ENCODE measurements at regions not wholly inside any gene's neighbourhood (a gene's known extent, or its start where the extent isn't known, plus 50 kb on each side); places are given as distances from the start of the nearest gene placed in this dataset.
"Not testable (repeated sequence)": the region's sequence is repeated elsewhere in the genome, so short reads cannot be mapped to it uniquely, and the experiment has no call there.

GRCh38 chr1:29758781-29759499 is 522.6 kb downstream of the PTPRU start:
- H3K4me3 ChIP-seq (ENCODE audit: low read depth, low read length), result no peak overlapping the region
- peaks cover under 1% of the 10 kb centered on the region for H3K27me3 ChIP-seq (ENCODE audit: control insufficient read depth, insufficient read depth, low read length)
- DNase-seq (ENCODE audit: low read depth), result no peak
- no peak for TF ChIP-seq CTCF (IDR thresholded peaks at IDR 0.05; ENCODE audit: insufficient read depth, low read length, poor library complexity, severe bottlenecking)
- H3K36me3 ChIP-seq (ENCODE audit: control insufficient read depth, insufficient read depth, low read length), result no peaks in the 10 kb centered on the region

DNA sequence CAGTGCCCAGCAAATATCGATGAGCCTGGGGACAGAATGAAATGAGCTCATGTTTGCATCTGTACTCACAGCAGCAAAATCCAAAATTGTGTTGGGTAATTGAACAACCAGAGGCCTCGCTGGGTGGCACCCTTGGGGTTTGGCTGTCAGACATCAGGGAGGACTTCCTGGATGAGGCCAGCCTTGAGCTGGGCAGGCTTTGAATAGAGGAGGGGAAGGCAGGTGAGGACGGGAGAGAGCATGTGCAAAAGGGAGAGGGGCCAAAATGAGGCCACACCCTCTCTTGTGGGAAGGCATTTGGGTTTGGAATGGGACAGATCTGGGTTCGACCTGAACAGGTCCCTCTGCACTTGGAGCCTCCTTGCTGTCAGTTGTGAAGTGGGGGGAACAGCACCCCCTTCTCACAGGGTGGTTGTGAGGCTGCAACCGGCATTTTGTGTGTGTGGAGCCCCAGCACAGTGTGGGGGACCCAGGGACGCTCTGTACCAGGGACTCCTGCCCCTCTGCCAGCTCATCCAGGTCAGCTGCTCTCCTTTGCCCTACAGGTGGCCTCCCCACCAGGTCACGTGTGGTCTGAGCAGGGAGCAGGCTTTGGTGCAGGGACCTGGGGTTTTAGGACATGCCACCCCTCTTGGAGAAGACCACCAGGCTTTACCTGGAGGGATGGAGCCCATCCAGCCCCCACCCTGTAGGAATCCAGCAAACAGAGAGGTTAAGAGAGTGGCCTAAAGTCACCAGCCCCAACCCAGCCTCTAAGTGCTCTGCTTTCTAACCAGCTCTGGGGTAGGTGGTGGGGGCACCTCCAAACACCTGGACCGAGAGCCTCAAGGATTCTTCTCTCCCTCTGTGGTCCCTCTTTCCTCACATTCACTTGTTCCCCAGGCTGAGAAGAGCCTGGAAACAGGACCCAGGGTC is 521.8 kb downstream of the PTPRU start:
- no peak overlapping the region for H3K4me3 ChIP-seq (ENCODE audit: low read depth, low read length)
- no peaks in the 10 kb centered on the region for H3K36me3 ChIP-seq (ENCODE audit: control insufficient read depth, insufficient read depth, low read length)
- TF ChIP-seq CTCF (IDR thresholded peaks at IDR 0.05; ENCODE audit: insufficient read depth, low read length, poor library complexity, severe bottlenecking), result no peak
- peaks cover 3% of the 10 kb centered on the region for H3K27me3 ChIP-seq (ENCODE audit: control insufficient read depth, insufficient read depth, low read length)
- no peak for DNase-seq (ENCODE audit: low read depth)

DNA sequence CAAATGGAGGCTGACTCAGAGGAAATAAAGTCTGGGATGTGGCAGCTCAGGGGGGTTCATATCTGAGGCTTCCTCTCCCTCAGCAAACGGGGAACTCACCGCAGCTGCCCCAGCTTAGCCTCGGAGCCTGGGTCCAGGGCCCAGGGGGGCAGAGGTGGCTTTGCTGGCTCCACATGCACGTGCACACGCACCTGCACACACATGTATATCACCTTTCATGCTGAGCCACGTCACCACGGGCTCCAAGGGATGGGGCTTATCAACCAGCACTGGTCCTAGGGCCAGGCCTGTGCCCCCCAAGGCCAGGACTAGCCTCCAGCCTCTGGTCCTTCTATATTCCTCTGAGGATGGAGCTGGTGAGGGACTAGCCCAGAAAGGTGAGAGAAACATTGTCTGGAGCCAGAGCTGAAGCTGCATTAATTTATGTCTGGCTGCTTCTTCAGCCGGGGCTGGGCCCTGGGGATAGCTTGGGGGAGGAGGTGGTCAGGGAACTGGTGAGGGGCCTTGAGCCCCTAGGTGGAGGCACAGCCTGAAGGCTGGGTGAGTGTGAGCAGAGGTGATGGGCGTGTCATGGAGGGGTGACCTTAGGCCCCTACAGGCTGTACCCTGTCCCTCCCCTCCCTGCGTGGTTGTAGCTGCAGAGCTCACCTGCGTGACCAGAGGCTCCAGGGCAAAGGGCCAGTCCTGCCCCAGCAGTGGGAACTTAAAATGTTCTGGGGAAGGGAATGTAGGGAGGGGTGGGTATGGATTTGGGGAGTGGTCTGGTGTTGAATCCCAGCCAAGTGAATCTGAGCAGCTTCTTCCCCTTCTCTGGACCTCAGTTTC is 520.8 kb downstream of the PTPRU start:
- no peak for TF ChIP-seq CTCF (IDR thresholded peaks at IDR 0.05; ENCODE audit: insufficient read depth, low read length, poor library complexity, severe bottlenecking)
- H3K36me3 ChIP-seq (ENCODE audit: control insufficient read depth, insufficient read depth, low read length), result no peaks in the 10 kb centered on the region
- peaks cover 3% of the 10 kb centered on the region for H3K27me3 ChIP-seq (ENCODE audit: control insufficient read depth, insufficient read depth, low read length)
- DNase-seq (ENCODE audit: low read depth), result no peak
- no peak overlapping the region for H3K4me3 ChIP-seq (ENCODE audit: low read depth, low read length)

- Histone ChIP-seq H3K4me3 (ENCODE audit: low read depth, low read length) (no peak overlapping the region), H3K27me3 (ENCODE audit: control insufficient read depth, insufficient read depth, low read length) (peaks cover 3% of the 10 kb centered on the region), H3K36me3 (ENCODE audit: control insufficient read depth, insufficient read depth, low read length) (no peaks in the 10 kb centered on the region)
- TF ChIP-seq CTCF (IDR thresholded peaks at IDR 0.05; ENCODE audit: insufficient read depth, low read length, poor library complexity, severe bottlenecking), result no peak
- no peak for DNase-seq (ENCODE audit: low read depth)
These were observed 520.2 kb downstream of the PTPRU start for GRCh38 chr1:29756498-29756897.

- no peak for DNase-seq (ENCODE audit: low read depth)
- TF ChIP-seq CTCF (IDR thresholded peaks at IDR 0.05; ENCODE audit: insufficient read depth, low read length, poor library complexity, severe bottlenecking), result no peak
- Histone ChIP-seq H3K36me3 (ENCODE audit: control insufficient read depth, insufficient read depth, low read length) (no peaks in the 10 kb centered on the region), H3K27me3 (ENCODE audit: control insufficient read depth, insufficient read depth, low read length) (peaks cover 3% of the 10 kb centered on the region), H3K4me3 (ENCODE audit: low read depth, low read length) (no peak overlapping the region)
These were observed 519.8 kb downstream of the PTPRU start for GRCh38 chr1:29756085-29756484.

GRCh38 chr1:29755412-29756015 is 519.2 kb downstream of the PTPRU start:
- DNase-seq (ENCODE audit: low read depth); H3K4me3 ChIP-seq (ENCODE audit: low read depth, low read length); H3K27me3 ChIP-seq (ENCODE audit: control insufficient read depth, insufficient read depth, low read length); H3K36me3 ChIP-seq (ENCODE audit: control insufficient read depth, insufficient read depth, low read length): not testable (repeated sequence)

Data from kidney epithelial cell (primary cell).